Ishikawa (cell line): ENCODE measurements at regions not wholly inside any gene's neighbourhood (a gene's known extent, or its start where the extent isn't known, plus 50 kb on each side); places are given as distances from the start of the nearest gene placed in this dataset.

Experiments used
- CEBPB ChIP-seq: IDR thresholded peaks from 2 replicates; pipeline ENCODE4 v1.6.1; 2012
- CREB1 ChIP-seq: IDR thresholded peaks from 2 replicates; pipeline ENCODE4 v1.6.1; 2012; ENCODE audit warnings: low read depth
- EGR1 ChIP-seq: IDR thresholded peaks from 2 replicates; pipeline ENCODE4 v1.6.1; 2012
- EP300 ChIP-seq: IDR thresholded peaks from 2 replicates; pipeline ENCODE4 v1.6.1; 2012; ENCODE audit warnings: borderline replicate concordance
- FOXM1 ChIP-seq: IDR thresholded peaks from 2 replicates; pipeline ENCODE4 v1.6.1; 2012; ENCODE audit warnings: low read depth, borderline replicate concordance
- MAX ChIP-seq: IDR thresholded peaks from 2 replicates; pipeline ENCODE4 v1.6.1; 2012
- NFIC ChIP-seq: IDR thresholded peaks from 2 replicates; pipeline ENCODE4 v1.6.1; 2012
- RAD21 ChIP-seq: IDR thresholded peaks from 2 replicates; pipeline ENCODE4 v1.6.1; 2012; ENCODE audit warnings: low read depth
- REST ChIP-seq: IDR thresholded peaks from 2 replicates; pipeline ENCODE4 v1.6.1; 2012; ENCODE audit warnings: low read depth, mild to moderate bottlenecking
- TAF1 ChIP-seq: IDR thresholded peaks from 2 replicates; pipeline ENCODE4 v1.6.1; 2012; ENCODE audit warnings: low read depth, mild to moderate bottlenecking
- TCF12 ChIP-seq: IDR thresholded peaks from 2 replicates; pipeline ENCODE4 v1.6.1; 2012; ENCODE audit warnings: low read depth
- TEAD4 ChIP-seq: IDR thresholded peaks from 2 replicates; pipeline ENCODE4 v1.6.1; 2012
- USF1 ChIP-seq: IDR thresholded peaks from 2 replicates; pipeline ENCODE4 v1.6.1; 2012
- YY1 ChIP-seq: IDR thresholded peaks from 2 replicates; pipeline ENCODE4 v1.6.1; 2012; ENCODE audit warnings: low read depth
- ZBTB7A ChIP-seq: IDR thresholded peaks from 2 replicates; pipeline ENCODE4 v1.6.1; 2012; ENCODE audit warnings: low read depth

GRCh38 chr9:108014353-108014752, 524.8 kb upstream of the KLF4 start:
- TF ChIP-seq TCF12 (no peak), ZBTB7A (no peak), YY1 (no peak), TEAD4 (no peak), EGR1 (no peak), FOXM1 (no peak), RAD21 (no peak), USF1 (no peak), MAX (no peak), NFIC (no peak), EP300 (no peak), REST (no peak), CEBPB (no peak), TAF1 (no peak), CREB1 (no peak)

GRCh38 chr9:108012886-108013665, 523.5 kb upstream of the KLF4 start:
- no peak for TF ChIP-seq MAX
- no peak for TF ChIP-seq TAF1
- no peak for TF ChIP-seq NFIC
- TF ChIP-seq ZBTB7A, result no peak
- TF ChIP-seq USF1, result no peak
- no peak for TF ChIP-seq TCF12
- no peak for TF ChIP-seq EP300
- TF ChIP-seq FOXM1, result no peak
- TF ChIP-seq CEBPB, result no peak
- no peak for TF ChIP-seq REST
- no peak for TF ChIP-seq CREB1
- no peak for TF ChIP-seq RAD21
- no peak for TF ChIP-seq YY1
- TF ChIP-seq EGR1, result no peak
- no peak for TF ChIP-seq TEAD4

- TF ChIP-seq TEAD4, result no peak
- no peak for TF ChIP-seq CREB1
Measured at GRCh38 chr9:108012405-108012804, 522.8 kb upstream of the KLF4 start.

GRCh38 chr9:108003526-108003925, 514.0 kb upstream of the KLF4 start:
- TF ChIP-seq TEAD4, result no peak
- no peak for TF ChIP-seq CEBPB

- TF ChIP-seq TCF12 (no peak), TAF1 (no peak), RAD21 (no peak), FOXM1 (no peak), TEAD4 (no peak), CREB1 (no peak), ZBTB7A (no peak), REST (no peak), EGR1 (no peak), USF1 (no peak), MAX (no peak), NFIC (no peak), CEBPB (no peak), EP300 (no peak), YY1 (no peak)
Measured at GRCh38 chr9:108002371-108002956, 512.9 kb upstream of the KLF4 start.
